MG63 (cell line): ENCODE measurements at regions not wholly inside any gene's neighbourhood (a gene's known extent, or its start where the extent isn't known, plus 50 kb on each side); places are given as distances from the start of the nearest gene placed in this dataset.
"Not testable (repeated sequence)": the region's sequence is repeated elsewhere in the genome, so short reads cannot be mapped to it uniquely, and the experiment has no call there.

ENCODE experiments used
- DNase-seq: peaks from one replicate; pipeline ENCODE4 v3.0.0-alpha.2; 2020
- H3K27me3 ChIP-seq: fragments of 250-450 bp; sonication (Bioruptor Pico); 2 replicates; pipeline ENCODE4 v1.5.1; 2020; ENCODE audit warnings: mild to moderate bottlenecking, moderate library complexity
- H3K36me3 ChIP-seq: fragments of 250-450 bp; sonication (Bioruptor Pico); 2 replicates; pipeline ENCODE4 v1.5.1; 2020; ENCODE audit warnings: mild to moderate bottlenecking, moderate library complexity
- H3K4me3 ChIP-seq: fragments of 250-450 bp; sonication (Bioruptor Pico); 2 replicates; pipeline ENCODE4 v1.5.1; 2020; ENCODE audit warnings: mild to moderate bottlenecking, moderate library complexity
- H3K9me3 ChIP-seq: fragments of 250-450 bp; sonication (Bioruptor Pico); 2 replicates; pipeline ENCODE4 v1.5.1; 2020; ENCODE audit warnings: mild to moderate bottlenecking, moderate library complexity

GRCh38 chr2:180849851-180850250 is 130.6 kb upstream of the UBE2E3 start:
- H3K27me3 ChIP-seq: no peaks in the 10 kb centered on the region
- DNase-seq: no peak
- H3K36me3 ChIP-seq: no peaks in the 10 kb centered on the region
- H3K9me3 ChIP-seq: no peaks in the 10 kb centered on the region
- H3K4me3 ChIP-seq: no peak overlapping the region

- Histone ChIP-seq H3K9me3 (no peaks in the 10 kb centered on the region), H3K36me3 (no peaks in the 10 kb centered on the region), H3K27me3 (no peaks in the 10 kb centered on the region), H3K4me3 (no peak overlapping the region)
- DNase-seq: no peak
Observed at GRCh38 chr2:180848393-180848792, 132.0 kb upstream of the UBE2E3 start.

GRCh38 chr2:180846756-180847472 is 133.5 kb upstream of the UBE2E3 start:
- Histone ChIP-seq H3K27me3 (no peaks in the 10 kb centered on the region), H3K4me3 (no peak overlapping the region), H3K9me3 (no peaks in the 10 kb centered on the region), H3K36me3 (no peaks in the 10 kb centered on the region)
- no peak for DNase-seq

GRCh38 chr2:180842461-180842860 is 137.9 kb upstream of the UBE2E3 start:
- DNase-seq: no peak
- Histone ChIP-seq H3K36me3 (no peaks in the 10 kb centered on the region), H3K9me3 (no peaks in the 10 kb centered on the region), H3K4me3 (no peak overlapping the region), H3K27me3 (no peaks in the 10 kb centered on the region)

DNA sequence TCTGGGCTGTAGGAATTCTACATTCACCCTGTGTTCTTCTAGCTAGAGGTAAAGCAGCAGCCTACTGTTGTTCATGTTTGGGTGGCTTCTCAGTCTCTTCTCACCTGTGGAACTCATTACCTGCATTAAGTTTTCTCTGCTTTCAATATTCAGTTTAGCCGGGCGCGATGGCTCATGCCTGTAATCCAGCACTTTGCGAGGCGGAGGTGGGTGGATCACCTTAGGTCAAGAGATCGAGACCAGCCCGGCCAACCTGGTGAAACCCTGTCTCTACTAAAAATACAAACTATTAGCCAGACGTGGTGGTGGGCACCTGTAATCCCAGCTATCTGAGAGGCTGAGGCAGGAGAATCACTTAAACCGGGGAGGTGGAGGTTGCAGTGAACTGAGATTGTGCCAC is 139.8 kb upstream of the UBE2E3 start:
- no peaks in the 10 kb centered on the region for H3K36me3 ChIP-seq
- no peaks in the 10 kb centered on the region for H3K9me3 ChIP-seq
- no peak overlapping the region for H3K4me3 ChIP-seq
- no peaks in the 10 kb centered on the region for H3K27me3 ChIP-seq
- DNase-seq: no peak

GRCh38 chr2:180829836-180830235 is 150.6 kb upstream of the UBE2E3 start:
- Histone ChIP-seq H3K27me3 (no peaks in the 10 kb centered on the region), H3K36me3 (no peaks in the 10 kb centered on the region), H3K4me3 (no peak overlapping the region), H3K9me3 (peaks cover 2% of the 10 kb centered on the region; the same call in 1 of the 2 replicates)
- no peak for DNase-seq

- peaks cover 2% of the 10 kb centered on the region; the same call in 1 of the 2 replicates for H3K9me3 ChIP-seq
- no peaks in the 10 kb centered on the region for H3K36me3 ChIP-seq
- DNase-seq: no peak
- H3K27me3 ChIP-seq: no peaks in the 10 kb centered on the region
- H3K4me3 ChIP-seq: no peak overlapping the region
Observed at GRCh38 chr2:180829261-180829660, 151.1 kb upstream of the UBE2E3 start.

- H3K4me3 ChIP-seq: no peak overlapping the region
- H3K27me3 ChIP-seq: no peaks in the 10 kb centered on the region
- no peaks in the 10 kb centered on the region for H3K36me3 ChIP-seq
- DNase-seq: no peak
- peaks cover 2% of the 10 kb centered on the region; the same call in 1 of the 2 replicates for H3K9me3 ChIP-seq
Observed at GRCh38 chr2:180828756-180829155, 151.6 kb upstream of the UBE2E3 start.

DNA sequence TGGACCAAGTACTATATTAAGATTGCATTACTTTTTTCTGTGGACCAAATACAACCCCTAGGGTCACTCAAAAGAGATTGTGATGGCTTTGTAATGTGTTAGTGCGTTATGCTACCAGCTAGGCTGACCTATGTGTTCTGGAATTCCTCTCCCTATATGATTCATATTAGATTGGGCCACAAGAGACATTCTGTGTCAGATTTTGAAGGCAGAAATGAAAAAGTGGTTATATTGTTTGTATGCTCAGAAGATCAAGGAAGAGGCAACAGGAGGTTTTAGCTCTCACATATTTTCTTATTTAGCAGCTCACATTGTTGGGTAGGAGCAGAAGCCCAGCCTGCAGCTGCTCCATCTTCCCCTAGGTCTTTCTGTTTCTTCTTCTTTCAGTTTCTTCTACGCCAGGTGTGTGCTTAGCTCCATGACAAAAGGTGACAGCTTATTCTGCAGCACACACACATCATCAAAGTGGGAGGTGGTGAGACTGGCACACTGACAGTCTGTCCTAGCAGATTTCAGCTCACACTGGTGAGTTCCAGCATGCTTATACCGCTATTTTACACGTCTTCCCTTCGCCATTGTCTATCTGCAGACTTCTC is 156.8 kb upstream of the UBE2E3 start:
- Histone ChIP-seq H3K27me3 (no peaks in the 10 kb centered on the region), H3K9me3 (no peaks in the 10 kb centered on the region), H3K4me3 (no peak overlapping the region), H3K36me3 (no peaks in the 10 kb centered on the region)
- no peak for DNase-seq

DNA sequence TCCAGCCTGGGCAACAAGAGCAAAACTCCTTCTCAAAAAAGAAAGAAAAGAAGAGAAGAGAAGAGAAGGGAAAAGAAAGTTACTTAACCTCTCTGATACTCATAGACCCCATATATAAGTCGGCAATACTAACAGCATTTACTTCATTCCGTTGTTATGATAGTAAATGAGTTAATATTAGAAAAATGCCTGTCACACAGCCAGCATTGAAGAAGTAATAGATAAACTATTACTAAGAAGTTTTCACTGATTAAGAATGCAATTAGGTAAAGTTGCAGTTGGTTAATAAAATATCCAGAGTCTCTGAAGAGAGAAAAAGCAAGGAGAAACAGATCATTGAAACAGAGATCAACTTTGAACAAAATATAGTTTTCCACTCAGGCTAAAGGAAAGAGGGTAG is 161.3 kb upstream of the UBE2E3 start:
- 0 out of 2 replicates have a peak, but pooled peaks cover 4% of the 10 kb centered on the region for H3K9me3 ChIP-seq
- no peak overlapping the region for H3K4me3 ChIP-seq
- H3K27me3 ChIP-seq: no peaks in the 10 kb centered on the region
- H3K36me3 ChIP-seq: no peaks in the 10 kb centered on the region
- DNase-seq: no peak

DNA sequence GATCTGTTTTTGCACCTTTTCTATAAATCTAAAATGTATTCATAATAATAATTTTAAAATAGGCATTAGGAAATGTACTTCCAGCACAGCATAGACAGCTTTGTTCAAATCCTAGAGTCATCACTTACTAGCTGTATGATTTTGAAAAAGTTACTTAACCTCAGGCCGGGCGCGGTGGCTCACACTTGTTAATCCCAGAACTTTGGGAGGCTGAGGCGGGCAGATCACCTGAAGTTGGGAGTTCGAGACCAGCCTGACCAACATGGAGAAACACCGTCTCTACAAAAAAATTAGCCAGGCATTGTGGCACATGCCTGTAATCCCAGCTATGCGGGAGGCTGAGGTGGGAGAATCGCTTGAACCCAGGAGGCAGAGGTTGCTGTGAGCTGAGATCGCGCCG is 161.7 kb upstream of the UBE2E3 start:
- H3K4me3 ChIP-seq, H3K36me3 ChIP-seq, H3K9me3 ChIP-seq, H3K27me3 ChIP-seq, DNase-seq: not testable (repeated sequence)

- Histone ChIP-seq H3K9me3 (no peaks in the 10 kb centered on the region), H3K4me3 (no peak overlapping the region), H3K36me3 (no peaks in the 10 kb centered on the region), H3K27me3 (no peaks in the 10 kb centered on the region)
- no peak for DNase-seq
Observed at GRCh38 chr2:180799141-180799540, 181.3 kb upstream of the UBE2E3 start.

DNA sequence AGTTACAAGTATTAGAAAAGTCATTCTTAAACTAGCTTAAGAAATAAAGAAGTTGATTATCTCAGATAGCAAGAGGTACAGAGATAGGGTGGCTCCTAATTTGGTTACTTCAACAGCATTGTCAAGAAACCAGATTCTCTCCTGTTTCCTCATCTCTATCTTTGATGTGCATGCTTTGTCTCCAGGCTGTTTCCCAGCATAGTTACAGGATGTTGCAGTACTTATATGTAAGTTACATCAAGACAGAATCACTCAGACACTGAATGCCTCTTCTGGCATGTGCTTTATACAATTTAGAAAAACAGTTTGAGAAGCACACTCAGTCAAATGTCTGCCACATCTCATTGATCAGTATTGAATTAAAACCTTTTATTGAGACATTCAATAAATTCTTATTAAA is 189.5 kb upstream of the UBE2E3 start:
- no peak for DNase-seq
- H3K9me3 ChIP-seq: no peaks in the 10 kb centered on the region
- H3K4me3 ChIP-seq: no peak overlapping the region
- H3K27me3 ChIP-seq: no peaks in the 10 kb centered on the region
- no peaks in the 10 kb centered on the region for H3K36me3 ChIP-seq

GRCh38 chr2:180787330-180787729 is 193.1 kb upstream of the UBE2E3 start:
- no peak for DNase-seq
- no peaks in the 10 kb centered on the region for H3K27me3 ChIP-seq
- no peaks in the 10 kb centered on the region for H3K9me3 ChIP-seq
- no peaks in the 10 kb centered on the region for H3K36me3 ChIP-seq
- no peak overlapping the region for H3K4me3 ChIP-seq

GRCh38 chr2:180781276-180781675 is 199.1 kb upstream of the UBE2E3 start:
- no peaks in the 10 kb centered on the region for H3K9me3 ChIP-seq
- no peak overlapping the region for H3K4me3 ChIP-seq
- DNase-seq: no peak
- H3K27me3 ChIP-seq: no peaks in the 10 kb centered on the region
- H3K36me3 ChIP-seq: no peaks in the 10 kb centered on the region

DNA sequence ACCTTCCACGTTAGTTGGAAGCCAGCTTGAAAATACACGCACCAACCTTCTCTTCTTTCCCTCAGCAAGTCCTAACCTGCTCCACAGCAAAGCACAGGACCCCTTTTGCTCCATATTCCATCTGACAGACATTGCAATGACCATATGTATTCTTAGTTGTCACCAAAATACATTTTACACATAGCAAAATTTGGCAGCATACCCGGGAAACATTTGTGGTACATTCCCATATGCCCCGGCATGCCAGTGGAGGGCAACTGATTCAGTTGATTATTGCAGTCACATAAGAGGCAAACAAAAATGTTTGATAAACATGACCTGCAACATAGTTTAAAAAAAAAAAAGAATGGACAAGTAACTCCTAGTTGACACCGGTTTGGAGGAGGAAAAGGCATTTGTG is 202.1 kb upstream of the UBE2E3 start:
- H3K9me3 ChIP-seq: no peaks in the 10 kb centered on the region
- H3K27me3 ChIP-seq: no peaks in the 10 kb centered on the region
- no peak for DNase-seq
- no peak overlapping the region for H3K4me3 ChIP-seq
- H3K36me3 ChIP-seq: no peaks in the 10 kb centered on the region

GRCh38 chr2:180776921-180777320 is 203.5 kb upstream of the UBE2E3 start:
- Histone ChIP-seq H3K9me3 (no peaks in the 10 kb centered on the region), H3K4me3 (no peak overlapping the region), H3K36me3 (no peaks in the 10 kb centered on the region), H3K27me3 (no peaks in the 10 kb centered on the region)
- no peak for DNase-seq

DNA sequence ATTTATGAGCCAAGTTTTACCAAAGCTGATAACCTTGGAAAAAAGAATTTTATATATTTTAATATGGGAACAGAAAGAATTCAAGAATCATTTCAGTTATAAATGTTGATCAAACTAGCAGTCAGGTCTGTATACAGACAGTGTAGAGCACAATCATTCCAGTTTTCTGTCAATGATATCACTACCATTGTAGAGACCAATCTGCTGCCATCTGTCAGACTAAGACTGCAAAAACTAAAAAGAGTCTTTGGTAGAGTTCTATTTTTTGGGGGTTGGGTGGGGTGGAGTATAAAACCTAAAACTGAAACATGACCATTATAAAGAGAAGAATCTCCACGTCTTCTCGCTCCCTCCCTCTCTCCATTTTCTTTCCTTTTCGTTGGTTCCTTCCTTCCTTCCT is 204.7 kb upstream of the UBE2E3 start:
- DNase-seq: no peak
- H3K27me3 ChIP-seq: no peaks in the 10 kb centered on the region
- no peaks in the 10 kb centered on the region for H3K9me3 ChIP-seq

More for the DNA sequence above, 204.7 kb upstream of the UBE2E3 start:
- Histone ChIP-seq H3K36me3 (no peaks in the 10 kb centered on the region), H3K4me3 (no peak overlapping the region)
